KOPT-K1 (cell line): ENCODE measurements at regions not wholly inside any gene's neighbourhood (a gene's known extent, or its start where the extent isn't known, plus 50 kb on each side); places are given as distances from the start of the nearest gene placed in this dataset.

Experiments used
- H3K27ac ChIP-seq: fragments of 200-600 bp; sonication (generic); 2 replicates; pipeline ENCODE4 v1.5.1; 2016; ENCODE audit warnings: antibody characterized with exemption, mild to moderate bottlenecking, low read depth, low read length; ENCODE audit not compliant: poor library complexity, severe bottlenecking
- H3K36me3 ChIP-seq: fragments of 200-600 bp; sonication (generic); 2 replicates; pipeline ENCODE4 v1.5.1; 2017; ENCODE audit warnings: antibody characterized with exemption, mild to moderate bottlenecking, low read length, moderate library complexity; ENCODE audit not compliant: insufficient read depth
- H3K9me3 ChIP-seq: fragments of 200-600 bp; sonication (generic); 2 replicates; pipeline ENCODE4 v1.5.1; 2017; ENCODE audit warnings: antibody characterized with exemption, low read length, mild to moderate bottlenecking; ENCODE audit not compliant: insufficient read depth, poor library complexity, severe bottlenecking

DNA sequence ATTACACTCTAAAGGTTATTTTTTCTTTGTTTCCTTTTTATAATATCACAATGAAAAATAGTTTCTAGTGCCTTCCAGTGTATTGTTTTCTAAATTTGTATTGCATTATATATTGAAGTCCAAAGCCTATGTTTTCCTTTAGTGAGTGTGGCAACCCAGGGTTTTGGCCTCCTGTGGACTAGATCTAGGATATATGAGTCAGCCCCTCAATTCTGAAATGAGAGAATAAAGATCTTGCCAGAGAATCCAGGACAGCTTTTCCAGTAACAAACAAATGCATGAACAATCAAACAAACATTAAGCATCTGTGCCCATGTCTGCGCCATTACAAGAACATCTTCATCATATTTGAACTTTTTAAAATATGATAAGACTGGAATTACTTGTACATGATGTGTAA is 70.7 kb upstream of the SSTR1 start:
- no peak overlapping the region for H3K27ac ChIP-seq

DNA sequence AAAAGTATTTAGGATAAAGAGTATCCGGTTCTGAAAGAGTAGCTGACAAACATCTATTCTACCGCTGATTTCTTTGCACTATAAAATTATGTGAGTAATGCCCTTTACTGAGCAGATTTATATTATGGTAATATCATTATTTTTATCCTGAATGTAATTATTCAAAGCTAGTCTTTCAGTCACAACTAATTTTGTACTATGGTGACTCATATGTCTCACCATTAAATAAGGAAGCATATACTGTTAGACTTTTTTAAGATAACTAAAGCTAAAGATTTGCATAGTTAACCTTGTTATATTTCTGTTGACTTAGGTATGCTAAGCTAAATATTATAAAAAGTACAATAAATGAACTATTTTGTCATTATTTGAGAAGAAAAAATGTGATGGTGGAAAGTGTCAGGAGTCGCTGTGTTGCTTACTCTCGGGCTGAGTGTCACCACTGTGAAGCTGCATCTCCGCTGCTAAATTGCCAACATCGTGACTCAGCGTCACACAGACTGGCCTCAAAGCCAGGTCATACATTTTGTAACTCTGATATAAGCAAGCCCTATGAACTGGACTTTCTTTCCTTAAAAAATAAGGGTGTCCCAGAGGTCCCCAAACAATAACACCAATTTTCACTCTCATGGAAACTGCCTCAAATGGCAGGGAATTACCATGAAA is 69.1 kb upstream of the SSTR1 start:
- H3K27ac ChIP-seq, result no peak overlapping the region
- H3K9me3 ChIP-seq, result no peaks in the 10 kb centered on the region
- no peaks in the 10 kb centered on the region for H3K36me3 ChIP-seq

More for the DNA sequence above, 70.7 kb upstream of the SSTR1 start:
- no peaks in the 10 kb centered on the region for H3K9me3 ChIP-seq
- H3K36me3 ChIP-seq, result no peaks in the 10 kb centered on the region

DNA sequence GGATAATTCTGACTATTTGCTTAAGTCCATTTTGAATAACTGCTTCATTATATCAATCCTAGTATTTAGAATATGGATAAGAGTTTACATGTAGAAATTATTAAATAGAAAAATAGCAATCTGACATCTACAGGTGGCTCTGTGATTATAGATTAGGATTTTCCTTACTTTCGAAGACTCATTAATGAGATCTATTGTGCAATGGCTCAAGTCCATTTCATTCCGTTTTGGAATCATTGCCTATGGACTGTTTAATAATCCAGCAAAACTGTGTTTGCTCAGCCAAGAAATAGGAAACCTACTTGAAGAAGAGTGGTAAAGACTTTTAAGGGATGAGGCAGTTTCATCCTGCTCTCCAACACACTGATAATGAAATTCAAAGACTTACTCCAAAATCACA is 67.8 kb upstream of the SSTR1 start:
- Histone ChIP-seq H3K27ac (no peak overlapping the region), H3K36me3 (no peaks in the 10 kb centered on the region)

DNA sequence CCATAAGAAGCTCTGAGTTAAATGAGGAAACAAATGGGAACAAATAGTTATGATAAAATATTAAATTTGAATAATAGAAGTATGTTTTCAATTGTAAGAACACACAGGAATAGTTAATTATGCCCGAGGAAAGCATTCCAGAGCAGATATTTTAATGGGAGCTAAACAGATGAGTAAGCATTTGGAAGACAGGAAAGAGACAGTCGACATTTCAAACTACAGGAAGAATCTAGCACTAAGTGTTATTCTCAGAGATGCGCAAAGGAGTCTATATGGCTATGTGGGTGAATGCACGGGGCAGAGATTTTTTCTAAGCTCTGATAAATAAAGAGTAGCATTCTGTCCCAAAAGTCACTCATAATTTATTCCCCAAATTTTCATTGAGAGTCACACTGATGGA is 64.5 kb upstream of the SSTR1 start:
- no peaks in the 10 kb centered on the region for H3K9me3 ChIP-seq
- no peaks in the 10 kb centered on the region for H3K36me3 ChIP-seq
- H3K27ac ChIP-seq, result no peak overlapping the region

More for the DNA sequence above, 67.8 kb upstream of the SSTR1 start:
- H3K9me3 ChIP-seq, result no peaks in the 10 kb centered on the region

DNA sequence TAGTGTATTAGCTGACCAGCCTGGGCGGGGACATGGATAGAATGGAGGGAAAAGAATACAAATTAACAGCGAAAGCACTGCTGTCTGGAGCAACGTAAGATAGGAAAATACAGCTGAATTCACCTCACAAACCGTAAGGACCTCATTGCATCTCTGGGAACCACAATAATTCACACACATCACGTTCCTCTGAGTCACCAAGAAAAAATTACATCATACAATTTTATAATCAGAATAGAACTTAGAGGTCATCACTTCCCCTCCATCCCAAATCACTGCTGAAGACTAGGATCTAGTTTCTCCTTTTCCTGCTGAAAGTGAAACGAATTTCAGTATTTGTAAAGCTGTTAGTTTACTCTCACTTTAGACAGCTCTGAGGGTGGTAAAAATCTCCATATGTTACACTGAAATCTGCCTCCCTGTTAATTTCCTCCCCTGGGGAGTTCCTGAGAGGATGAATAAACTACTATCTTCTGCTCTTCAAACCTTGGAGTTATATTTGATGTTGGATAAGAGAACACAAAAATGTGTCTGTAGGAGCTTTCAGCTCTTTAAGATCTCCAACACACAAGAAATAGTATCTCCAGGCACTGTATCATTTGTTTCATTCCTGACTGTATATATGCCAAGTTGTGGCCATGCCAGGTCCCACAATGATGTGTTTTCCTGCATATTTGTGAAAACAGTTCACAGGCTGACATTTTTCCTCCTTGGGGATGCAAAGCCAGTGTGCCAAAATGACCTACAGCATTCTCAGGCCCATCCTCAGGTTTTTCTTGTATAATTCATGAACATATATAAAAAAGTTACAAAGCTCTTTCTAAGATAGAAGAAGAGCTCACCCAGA is 63.8 kb upstream of the SSTR1 start:
- H3K27ac ChIP-seq, result no peak overlapping the region
- H3K9me3 ChIP-seq, result no peaks in the 10 kb centered on the region
- H3K36me3 ChIP-seq, result no peaks in the 10 kb centered on the region

DNA sequence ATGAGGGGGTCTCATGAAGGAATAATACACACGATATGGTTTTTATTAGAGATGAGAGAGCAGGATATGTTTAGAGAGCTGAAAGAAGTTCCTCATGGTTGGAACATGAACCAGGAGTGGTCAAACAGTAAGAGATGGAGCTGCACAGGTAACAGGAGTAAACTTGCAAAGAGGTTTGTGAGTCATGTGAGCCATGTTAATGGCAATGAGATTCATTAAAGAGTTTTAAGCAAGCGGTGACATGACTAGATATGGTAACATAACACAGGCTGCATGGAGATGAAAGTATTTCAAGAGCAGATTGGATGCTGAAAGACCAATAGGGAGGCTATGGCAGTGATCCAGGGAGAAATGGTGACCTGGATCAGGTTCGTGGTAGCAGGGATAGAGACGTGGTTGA is 62.6 kb upstream of the SSTR1 start:
- Histone ChIP-seq H3K36me3 (no peaks in the 10 kb centered on the region), H3K27ac (no peak overlapping the region), H3K9me3 (no peaks in the 10 kb centered on the region)

DNA sequence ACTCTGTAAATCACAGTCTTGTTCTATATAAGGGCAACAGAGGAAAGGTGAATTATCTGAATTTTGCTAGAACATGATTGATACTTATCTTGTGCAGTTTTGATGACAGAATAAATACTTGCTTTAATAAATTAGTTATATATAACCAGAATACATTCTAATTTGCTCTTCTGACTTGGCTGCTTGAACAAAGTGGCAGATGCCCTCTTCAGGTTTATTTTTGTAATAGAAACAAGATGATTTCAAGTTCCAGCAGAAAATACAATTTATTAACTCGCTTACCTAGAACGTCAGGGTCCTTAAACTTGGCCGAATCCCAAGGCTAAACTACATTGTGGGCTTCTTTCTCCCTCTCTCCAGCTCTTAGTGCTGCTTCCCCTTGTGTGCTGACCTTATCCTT is 57.6 kb upstream of the SSTR1 start:
- H3K27ac ChIP-seq, result no peak overlapping the region
- no peaks in the 10 kb centered on the region for H3K36me3 ChIP-seq
- no peaks in the 10 kb centered on the region for H3K9me3 ChIP-seq
